Loucy (cell line): ENCODE measurements at regions not wholly inside any gene's neighbourhood (a gene's known extent, or its start where the extent isn't known, plus 50 kb on each side); places are given as distances from the start of the nearest gene placed in this dataset.

Source experiments
- EZH2phosphoT487 ChIP-seq: fragments of 200-600 bp; IDR thresholded peaks from 2 replicates; pipeline ENCODE4 v1.6.1; 2018; ENCODE audit warnings: antibody characterized with exemption, mild to moderate bottlenecking, moderate library complexity, borderline replicate concordance
- TF ChIP-seq, protein P1 (sequence below): fragments of 200-600 bp; sonication (generic); conservative IDR thresholded peaks from 2 replicates; pipeline ENCODE4 v1.5.1; 2014; ENCODE audit warnings: mild to moderate bottlenecking, antibody characterized with exemption, low read length

DNA sequence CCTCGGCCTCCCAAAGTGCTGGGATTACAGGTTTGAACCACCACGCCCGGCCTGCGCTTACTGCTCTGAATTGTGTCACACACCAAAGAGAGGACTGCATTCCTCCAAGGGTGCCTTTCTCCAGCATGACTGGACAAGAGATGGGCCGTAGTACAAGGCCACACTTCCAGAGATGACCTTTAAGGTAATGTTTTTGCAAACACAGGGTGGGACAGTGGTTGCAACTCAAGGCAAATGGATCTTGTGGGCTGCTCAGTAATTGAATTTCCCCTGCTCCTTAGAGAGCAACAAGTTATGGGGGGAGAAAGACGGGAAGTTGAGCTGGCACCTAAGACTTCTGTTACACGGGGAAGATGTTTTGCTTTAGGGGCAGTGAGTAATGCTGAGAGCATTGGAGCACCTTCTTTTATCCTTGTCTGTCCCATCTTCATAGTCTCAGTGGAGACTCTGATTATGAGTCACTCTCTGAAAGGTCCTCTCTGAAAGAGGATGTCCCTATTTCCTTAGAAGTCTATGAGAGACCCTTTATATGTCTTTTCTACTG, 66.3 kb downstream of the C11orf91 start:
- TF ChIP-seq, protein P1, sequence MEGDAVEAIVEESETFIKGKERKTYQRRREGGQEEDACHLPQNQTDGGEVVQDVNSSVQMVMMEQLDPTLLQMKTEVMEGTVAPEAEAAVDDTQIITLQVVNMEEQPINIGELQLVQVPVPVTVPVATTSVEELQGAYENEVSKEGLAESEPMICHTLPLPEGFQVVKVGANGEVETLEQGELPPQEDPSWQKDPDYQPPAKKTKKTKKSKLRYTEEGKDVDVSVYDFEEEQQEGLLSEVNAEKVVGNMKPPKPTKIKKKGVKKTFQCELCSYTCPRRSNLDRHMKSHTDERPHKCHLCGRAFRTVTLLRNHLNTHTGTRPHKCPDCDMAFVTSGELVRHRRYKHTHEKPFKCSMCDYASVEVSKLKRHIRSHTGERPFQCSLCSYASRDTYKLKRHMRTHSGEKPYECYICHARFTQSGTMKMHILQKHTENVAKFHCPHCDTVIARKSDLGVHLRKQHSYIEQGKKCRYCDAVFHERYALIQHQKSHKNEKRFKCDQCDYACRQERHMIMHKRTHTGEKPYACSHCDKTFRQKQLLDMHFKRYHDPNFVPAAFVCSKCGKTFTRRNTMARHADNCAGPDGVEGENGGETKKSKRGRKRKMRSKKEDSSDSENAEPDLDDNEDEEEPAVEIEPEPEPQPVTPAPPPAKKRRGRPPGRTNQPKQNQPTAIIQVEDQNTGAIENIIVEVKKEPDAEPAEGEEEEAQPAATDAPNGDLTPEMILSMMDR, result no peak
- no peak for TF ChIP-seq EZH2phosphoT487
